ENCODE measurements at regions not wholly inside any gene's neighbourhood (a gene's known extent, or its start where the extent isn't known, plus 50 kb on each side); places are given as distances from the start of the nearest gene placed in this dataset.

DNA sequence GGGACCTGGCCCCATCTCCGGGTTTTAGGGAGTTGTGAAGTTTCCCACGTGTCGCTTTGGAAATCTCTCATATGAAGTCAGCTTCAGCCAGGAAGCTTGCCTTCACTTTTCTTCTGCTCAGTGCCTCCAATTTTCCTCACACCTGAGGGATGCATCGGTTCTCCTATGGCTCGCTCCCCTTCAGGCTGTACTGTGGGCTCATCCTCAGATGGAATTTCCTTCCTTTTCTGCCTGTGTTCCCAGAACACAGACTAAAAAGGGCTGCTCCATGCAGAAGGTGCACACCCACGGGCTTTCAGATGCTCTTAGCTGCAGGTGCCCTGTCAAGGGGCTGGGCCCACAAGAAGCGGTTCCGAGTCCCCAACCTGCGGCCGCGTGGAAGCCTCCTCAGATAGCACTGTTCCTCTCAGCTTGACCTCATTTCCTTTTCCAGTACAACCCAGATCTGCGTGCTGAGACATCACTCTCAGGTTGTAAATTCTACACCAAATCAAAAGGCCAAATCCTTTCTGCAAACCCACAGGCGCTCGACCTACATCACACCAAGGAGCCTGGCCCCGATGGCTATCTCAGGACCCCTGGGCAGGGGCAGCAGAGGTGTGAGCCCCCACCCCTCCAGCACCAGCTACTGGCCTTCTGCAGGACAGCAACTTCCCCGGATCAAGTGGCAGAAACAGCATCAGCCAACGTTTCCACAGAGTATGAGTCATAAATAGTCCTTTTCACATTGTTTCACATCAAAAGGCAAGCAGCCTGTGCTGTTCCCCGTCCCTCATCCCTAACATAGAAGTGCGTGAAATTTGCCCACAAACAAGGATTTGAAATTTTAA is 275.9 kb downstream of the ZNF536 start:
- DNase-seq (ENCODE audit: low read depth in 4 of 4, low spot score in 1 of 4) = no peak

DNA sequence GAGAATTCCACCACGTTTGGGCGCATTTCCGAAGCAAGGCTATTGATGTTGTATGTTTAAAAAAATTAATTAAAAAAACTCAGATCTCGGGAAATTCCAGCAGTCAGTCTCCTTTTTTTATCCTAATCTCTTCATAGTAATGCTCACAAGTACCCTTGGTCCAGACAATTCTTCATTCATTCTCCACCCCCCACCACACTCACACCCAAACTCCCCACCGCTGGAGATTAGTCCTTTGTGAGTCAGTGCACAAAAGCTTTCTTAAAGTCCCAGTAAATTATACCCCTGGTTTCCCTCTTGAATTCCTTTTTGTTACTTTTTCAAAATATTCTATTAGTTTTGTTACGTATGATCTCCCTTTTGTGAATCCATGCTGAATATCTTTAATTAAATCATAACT is 274.6 kb downstream of the ZNF536 start:
- no peak for DNase-seq (ENCODE audit: low read depth in 4 of 4, low spot score in 1 of 4)

DNA sequence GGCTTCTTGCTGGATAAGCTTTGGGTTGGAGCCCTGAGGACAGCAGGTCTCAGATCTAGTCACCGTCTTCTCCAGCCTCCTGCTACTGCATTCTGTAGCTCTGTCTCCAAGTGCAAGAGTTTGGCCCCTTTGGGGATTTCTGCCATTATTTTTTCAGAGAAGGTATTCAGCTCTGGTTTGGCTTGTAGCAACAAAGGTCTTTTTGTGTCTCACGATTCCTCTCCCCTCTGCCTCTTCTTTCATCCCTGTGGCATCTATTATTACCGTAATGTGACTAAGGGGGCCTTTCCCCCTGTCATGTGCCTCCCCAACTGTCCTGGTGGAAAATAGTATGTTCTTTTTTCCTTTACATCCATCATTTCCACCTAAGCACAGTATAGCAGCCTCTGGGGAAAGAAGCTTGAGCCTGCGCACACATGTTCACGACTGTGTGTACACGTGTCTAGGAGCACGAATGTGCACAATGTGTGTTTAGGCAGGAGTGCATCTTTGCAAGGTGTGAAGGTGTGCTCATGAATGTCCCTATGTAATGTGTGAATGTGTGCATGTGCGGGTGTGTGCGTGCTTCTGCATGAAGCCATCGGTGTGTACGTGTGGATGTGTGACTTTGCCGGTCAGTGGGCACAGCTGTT is 273.9 kb downstream of the ZNF536 start:
- no peak for DNase-seq (ENCODE audit: low read depth in 4 of 4, low spot score in 1 of 4)

DNA sequence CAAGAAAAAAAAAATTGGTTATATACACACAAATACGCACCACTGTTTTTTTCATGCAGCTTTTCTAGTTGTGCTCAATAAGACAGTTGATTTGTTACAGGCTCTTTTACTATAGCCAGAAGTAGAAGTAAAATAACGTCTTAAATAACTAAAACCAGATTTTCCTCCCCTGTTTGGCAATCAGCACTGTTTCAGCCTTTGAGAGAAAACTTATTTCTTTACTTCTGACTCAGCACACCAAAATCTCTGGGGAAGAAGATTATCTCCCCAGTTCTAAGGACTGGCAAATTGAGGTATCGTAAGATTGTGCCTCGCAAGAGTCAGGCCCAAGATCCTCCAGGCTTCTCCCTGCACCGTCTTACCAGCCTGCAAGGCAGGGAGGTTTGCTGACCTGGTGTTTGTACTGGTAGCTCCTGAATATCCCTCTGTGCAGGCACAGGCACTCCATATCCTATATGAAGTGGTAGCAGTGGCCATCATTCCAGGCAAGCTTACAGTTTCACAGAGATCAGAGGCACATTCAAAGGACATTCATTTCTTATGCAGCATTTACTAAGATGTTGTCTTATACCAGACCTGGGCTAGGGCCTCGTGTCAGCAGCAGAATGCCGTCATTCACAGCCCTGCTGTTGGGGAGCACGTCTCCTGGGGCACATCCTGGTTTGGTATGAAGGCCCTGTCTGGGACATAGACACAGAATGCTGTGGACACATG is 268.2 kb downstream of the ZNF536 start:
- no peak for DNase-seq (ENCODE audit: low read depth in 4 of 4, low spot score in 1 of 4)

DNA sequence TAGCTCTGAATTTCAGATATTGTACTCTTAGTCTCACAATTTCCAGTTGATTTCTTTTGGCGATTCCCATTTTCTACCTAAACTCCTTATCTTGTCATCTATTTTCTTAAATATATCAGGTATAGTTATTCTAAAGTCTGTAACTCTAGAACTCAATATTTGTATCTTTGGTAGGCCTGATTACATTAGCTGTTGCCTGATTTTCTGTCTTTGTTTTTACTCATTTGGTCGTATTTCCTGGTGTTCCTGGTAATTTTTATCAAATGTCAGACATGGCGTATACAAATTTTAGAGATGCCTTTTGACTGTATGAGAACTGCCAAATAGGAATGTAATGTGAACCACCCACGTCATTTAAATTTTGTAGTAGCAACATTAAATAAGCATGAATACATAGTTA is 266.7 kb downstream of the ZNF536 start:
- no peak for DNase-seq (ENCODE audit: low read depth in 4 of 4, low spot score in 1 of 4)

DNA sequence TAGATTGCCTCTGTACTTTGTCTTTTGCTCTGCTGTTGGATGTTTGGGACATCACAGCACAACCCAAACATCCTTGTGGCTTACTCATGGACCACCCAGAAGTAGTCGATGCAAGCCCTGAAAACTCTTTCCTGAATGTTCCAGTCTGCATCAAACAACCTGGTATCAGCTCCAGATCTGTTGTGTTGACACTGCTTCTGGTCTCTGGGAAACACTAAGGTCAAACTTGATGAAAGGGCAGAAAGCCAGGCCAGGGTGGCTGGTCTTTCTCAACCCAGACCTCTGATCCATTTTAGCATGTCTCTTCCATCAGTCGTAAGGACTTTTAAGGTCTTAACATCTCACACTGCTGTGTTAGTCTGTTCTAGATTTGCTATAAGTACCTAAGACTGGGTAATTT is 265.7 kb downstream of the ZNF536 start:
- no peak for DNase-seq (ENCODE audit: low read depth in 4 of 4, low spot score in 1 of 4)

DNA sequence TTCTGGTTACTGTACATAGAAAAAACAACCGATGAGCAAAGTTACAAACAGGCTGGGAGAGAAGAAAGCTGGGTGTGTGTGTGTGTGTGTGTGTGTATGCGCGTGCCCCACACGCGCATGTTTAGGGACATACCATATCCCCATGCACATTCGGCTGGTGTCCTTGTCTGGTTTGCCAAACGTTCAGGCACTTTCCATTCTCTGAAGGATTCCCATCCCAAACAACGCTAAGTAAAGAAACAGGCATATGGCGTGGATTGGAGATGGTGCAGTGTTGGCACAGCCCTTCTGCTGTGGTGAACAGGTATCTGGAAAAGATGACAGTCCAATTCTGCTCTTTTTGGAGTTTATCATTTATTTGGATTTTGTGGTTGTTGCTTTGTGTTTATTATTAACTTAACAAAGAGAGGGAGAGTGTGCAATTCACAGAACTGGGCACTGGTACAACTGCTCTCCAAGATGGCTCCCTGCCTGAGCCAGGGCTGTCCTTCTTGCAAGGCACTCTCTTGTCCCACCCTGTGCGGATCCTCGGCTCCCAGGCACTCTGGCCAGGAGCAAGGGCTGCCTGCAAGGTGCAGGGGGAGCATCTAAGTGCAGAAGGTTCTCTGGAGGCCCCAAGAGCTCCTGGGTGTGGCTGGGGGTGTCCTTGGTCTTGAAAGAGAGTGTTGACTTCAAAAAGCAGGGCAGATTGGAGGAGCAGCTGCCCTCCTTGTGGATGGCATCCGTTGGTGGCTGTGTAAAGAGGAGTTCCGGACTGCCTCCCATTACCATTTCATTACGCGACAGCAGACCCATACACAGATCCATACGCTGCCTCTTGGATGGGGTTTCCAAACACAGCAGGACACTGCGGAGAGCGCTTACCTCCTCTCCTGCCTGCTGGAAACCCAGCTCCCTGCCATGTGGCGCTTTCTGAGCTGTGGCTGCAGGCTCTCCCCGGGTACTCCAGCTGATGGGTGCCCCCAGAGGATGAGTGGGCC is 263.1 kb downstream of the ZNF536 start:
- DNase-seq (ENCODE audit: low read depth in 4 of 4, low spot score in 1 of 4) = no peak

DNA sequence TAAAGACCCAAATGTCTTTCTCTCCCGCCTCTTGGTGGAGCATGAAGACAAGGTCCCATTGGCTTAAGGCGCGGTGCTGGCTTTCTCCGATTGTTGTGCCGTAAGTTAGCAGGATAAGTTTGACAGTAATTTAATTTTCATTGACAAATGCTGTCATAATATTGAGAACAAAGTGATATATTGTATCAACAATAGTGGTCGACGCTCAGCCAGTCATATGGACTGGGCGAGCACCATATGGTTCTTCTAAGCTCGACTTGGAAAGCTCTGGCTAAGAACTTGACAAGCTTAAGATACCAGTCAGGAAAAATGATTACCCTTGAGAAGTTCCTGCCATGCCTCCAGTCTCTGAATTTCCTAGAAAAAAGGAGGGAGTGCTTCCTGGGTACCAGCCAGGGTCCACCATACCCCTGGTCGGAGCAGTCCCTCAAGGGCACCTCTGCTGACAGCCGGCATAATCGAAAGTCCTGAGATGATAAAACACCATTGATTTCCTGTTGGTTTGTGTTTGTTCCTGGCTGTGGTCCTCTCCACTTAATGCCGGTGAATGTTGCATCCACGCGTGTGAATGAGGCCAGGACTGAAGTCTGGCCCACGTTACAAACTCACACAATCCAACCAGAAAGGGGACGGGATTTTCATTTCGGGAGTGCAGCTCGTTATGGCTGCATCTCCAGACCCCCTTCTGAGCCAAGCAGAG is 262.1 kb downstream of the ZNF536 start:
- DNase-seq (ENCODE audit: low read depth in 4 of 4, low spot score in 1 of 4) = no peak

DNA sequence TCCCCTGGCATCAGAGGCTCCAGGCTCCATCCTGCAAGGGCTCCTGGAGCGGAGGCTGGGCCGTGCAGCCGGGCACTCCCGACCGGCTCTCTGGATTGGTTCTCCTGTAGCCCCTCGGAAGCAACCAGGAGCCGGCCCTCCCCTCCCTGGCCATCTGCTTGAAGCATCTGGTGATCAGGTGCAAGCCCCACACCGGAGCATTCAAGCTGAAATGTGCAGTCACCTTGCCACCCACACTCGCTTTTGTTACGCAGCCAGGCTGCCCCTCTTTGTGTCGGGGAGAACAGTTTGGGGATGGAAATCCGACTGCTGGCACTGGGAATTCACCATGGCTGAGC is 258.8 kb downstream of the ZNF536 start:
- no peak for DNase-seq (ENCODE audit: low read depth in 4 of 4, low spot score in 1 of 4)

DNA sequence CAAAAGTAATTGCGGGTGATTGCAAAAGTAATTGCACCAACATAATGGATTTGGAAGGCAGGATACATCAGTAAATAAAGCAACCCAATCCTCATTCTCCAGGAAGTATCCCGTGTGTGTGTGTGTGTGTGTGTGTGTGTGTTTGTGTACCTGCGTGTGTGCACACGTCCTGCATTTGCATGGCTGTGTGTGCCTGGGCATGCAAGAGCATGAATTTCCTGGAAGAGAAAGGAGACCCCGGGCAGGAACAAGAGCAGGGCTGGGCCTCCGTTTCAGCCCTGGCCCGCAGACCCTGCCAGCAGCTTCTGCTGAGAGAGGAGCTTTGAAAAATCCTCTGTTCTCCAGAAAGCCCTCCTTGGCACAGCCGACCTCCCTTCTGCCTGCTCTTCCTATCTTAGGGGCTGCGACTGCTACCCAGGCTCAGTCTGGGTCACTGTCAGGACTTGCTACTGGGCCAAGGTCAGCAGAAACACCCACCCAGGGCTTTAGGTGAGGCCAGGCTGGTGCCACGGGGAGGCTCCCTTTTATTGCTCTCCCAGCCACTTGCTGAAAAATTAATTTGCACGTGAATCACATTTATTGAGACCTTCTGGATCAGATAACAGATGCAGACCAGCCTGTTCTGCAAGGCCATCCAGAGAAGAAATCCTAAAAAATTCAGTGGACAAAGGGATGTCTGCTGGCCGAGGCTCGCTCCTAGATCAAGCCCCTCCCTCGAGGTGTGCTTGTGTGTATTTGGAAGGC is 258.3 kb downstream of the ZNF536 start:
- DNase-seq (ENCODE audit: low read depth in 4 of 4, low spot score in 1 of 4) = no peak

DNA sequence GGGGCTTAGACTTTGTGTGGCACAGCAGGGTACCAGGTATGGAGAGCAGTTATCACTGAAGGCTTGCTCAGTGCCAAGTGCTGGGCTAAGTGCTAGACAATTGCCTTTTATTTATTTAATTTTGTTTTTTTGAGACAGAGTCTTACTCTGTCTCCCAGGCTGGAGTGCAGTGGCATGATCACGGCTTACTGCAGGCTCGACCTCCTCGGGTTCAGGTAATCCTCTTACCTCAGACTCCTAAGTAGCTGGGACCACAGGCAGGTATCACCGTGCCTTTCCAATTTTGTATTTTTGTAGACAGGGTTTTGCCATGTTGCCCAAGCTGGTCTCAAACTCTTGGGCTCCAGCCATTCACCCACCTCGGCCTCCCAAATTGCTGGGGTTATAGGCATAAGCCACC is 256.9 kb downstream of the ZNF536 start:
- DNase-seq (ENCODE audit: low read depth in 4 of 4, low spot score in 1 of 4) = no peak

DNA sequence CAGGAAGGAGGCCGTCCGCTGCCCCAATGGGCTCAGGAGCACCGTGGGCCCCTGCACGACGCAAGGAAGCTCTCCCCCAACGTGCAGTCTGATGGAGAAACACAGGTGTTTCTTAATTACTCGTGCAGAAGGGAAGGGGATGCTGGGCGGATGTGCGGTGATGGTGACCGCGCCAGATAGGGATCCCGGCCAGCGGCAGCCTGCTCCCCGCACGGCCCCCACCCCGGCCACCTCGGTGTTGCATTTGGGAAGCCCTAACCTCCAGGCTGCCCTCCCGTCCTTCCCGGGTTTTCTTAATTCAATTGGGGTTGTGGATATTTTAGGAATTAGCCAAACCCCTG is 254.4 kb downstream of the ZNF536 start:
- no peak for DNase-seq (ENCODE audit: low read depth in 4 of 4, low spot score in 1 of 4)

DNA sequence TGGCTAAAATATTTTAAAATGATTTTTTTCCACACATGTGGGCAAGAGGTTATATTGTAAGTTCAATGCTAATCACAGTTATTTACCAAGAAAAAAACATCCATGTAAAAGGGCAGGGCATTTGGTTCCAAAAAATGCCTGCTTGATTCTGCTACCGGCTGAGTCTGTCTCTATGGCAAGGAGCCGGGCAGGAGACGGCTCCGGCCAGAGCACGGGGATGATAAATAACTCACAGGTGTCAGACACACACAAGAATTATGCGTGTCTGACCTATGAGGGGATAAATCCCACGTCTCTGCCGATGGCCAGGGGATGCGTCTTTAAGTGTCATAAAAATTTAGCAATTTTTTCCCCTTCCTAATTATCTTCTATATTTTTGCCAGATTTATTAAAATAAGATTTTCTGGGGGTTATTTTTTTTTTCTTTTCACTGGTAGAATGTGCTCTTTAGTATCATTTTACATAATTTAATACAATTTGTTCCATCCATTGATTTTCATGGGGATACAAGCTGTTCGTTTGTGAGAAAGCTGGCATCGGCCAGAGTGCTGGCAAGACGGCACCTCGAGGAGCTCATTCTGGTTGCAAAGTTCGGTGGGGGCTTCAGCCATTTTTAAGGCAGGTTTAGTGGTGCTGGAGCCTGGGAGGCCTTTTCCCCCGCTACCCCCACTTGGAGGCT is 253.9 kb downstream of the ZNF536 start:
- no peak for DNase-seq (ENCODE audit: low read depth in 4 of 4, low spot score in 1 of 4)

DNA sequence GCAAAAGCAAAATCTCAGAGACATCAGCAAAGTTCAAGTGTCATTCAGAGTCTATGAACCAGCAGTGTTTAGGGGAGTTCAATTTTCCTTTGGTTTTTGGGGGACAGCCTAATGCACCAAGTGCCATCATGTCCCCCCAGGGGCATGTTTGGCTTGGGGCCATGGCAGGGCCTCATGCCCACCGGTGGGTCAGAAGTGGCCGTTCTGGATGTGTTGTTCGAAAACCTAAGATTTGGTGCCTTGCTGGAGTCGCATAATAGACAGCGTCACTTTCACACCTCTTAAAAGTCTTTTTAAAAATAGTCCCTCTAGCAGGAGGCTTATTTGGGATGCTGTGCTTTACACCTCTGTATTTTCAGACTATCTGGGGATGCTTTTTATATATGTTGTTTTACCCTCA is 250.1 kb downstream of the ZNF536 start:
- no peak for DNase-seq (ENCODE audit: low read depth in 4 of 4, low spot score in 1 of 4)

DNA sequence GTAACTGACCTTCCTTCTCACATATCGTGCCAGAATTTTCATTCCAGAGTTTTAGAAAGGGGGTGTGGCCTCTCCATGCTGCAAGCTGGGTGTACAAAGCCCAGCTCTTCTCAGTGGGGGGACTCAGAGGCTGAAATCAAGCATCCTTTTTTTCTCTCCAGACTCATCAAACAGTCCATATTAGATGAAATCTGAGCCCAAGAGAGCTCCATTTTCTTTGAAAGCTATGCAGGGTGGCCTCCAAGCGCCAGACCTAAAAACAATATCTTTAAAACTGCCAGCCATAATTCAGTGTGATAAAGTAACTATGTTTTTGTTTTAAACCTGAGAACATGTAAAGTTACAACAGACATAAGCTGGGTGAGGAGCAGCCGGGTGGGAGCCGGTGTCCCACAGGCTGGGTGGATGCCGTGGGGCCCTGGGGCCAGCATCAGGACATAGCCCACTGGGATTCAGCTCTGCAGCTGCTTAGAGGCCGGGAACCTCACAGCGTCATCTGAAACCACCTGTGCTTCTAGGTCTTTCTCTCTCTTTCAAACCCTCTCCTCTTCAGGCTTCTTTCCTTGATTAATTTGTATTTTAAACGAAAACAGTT is 249.2 kb downstream of the ZNF536 start:
- DNase-seq (ENCODE audit: low read depth in 4 of 4, low spot score in 1 of 4) = no peak

DNA sequence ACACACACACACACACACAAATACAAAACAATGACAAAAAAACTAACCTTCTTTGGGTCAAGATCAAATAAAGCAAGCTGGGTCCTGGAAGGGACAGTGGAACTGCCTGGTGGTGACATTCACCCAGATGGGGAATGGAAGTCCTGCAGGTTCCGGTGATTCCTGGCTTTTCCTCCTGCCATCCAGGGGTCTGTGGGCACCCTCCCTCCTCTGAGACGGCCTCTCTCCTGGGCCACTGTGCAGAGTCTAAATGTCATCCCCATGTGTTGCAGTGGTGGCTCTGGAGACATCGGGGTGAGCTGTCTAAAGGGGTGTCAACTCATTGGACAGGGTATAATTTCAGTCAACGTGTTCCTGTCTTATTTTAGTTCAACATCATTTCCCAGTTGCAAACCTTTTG is 248.2 kb downstream of the ZNF536 start:
- no peak for DNase-seq (ENCODE audit: low read depth in 4 of 4, low spot score in 1 of 4)

DNA sequence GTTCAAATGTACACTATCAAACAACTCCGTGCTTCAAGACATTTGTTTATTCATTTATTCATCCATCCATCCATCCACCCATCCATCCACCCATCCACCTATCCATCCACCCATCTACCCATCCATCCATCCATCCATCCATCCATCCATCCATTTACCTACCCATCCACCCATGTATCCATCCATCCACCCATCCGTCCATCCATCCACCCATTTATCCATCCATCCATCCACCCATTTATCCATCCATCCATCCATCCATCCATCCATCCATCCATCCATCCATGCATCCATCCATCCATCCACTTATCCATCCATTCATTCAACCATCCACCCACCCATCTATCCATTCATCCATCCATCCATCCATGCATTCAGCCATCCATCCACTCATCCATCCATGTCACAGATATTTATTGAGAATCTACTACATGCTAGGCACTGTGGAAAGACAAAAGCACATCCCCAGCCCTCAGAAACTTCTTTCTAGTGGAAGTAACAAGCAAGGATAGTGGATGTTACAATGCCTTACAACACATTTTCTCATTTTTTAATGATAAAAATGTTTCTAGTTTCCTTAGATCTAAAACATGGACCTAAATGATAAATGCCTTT is 237.6 kb downstream of the ZNF536 start:
- no peak for DNase-seq (ENCODE audit: low read depth in 4 of 4, low spot score in 1 of 4)

DNA sequence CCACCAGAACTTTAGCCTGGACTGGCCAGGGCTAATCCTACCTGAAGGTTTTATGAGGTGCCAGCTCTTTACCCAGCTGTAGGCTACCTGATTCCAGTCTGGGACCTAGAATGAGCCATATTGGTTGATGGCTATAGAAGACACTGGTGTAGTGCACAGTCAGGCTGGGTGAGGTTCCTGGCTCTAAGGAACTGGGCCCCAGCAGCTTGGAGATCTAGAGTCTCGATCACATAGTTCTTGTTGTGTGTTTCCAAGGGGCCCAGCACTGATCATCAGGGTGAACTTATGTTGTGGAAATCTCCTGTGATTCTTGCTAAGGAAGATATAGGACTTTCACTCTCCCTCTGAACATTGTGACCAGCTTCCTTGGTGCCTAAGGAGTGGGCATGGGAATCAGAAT is 236.3 kb downstream of the ZNF536 start:
- DNase-seq (ENCODE audit: low read depth in 4 of 4, low spot score in 1 of 4) = no peak

Data from stimulated activated CD4-positive, alpha-beta T cell treated with anti-CD3 and anti-CD28 coated beads, Interleukin-1b, Interleukin-23, amount 100 ng/mL, for 24 hours (primary cell).